Skin epidermis (tissue), 12 donors: ENCODE measurements at regions not wholly inside any gene's neighbourhood (a gene's known extent, or its start where the extent isn't known, plus 50 kb on each side); places are given as distances from the start of the nearest gene placed in this dataset.
"Not testable (repeated sequence)": the region's sequence is repeated elsewhere in the genome, so short reads cannot be mapped to it uniquely, and the experiment has no call there.

Source experiments
- H3K27ac ChIP-seq, 21 experiments: fragments of 200-600 bp; sonication (generic) in 11 of 21; one replicate each; pipeline ENCODE4 v1.5.0; 2020; ENCODE audit warnings: mild to moderate bottlenecking in 3 of 21, inconsistent platforms in 2 of 21, moderate library complexity in 2 of 21
- H3K4me3 ChIP-seq, 7 experiments: fragments of 200-600 bp; sonication (generic) in 2 of 7; one replicate each; pipeline ENCODE4 v1.5.0; 2020; ENCODE audit warnings: inconsistent platforms in 2 of 7, mild to moderate bottlenecking in 2 of 7, moderate library complexity in 1 of 7

DNA sequence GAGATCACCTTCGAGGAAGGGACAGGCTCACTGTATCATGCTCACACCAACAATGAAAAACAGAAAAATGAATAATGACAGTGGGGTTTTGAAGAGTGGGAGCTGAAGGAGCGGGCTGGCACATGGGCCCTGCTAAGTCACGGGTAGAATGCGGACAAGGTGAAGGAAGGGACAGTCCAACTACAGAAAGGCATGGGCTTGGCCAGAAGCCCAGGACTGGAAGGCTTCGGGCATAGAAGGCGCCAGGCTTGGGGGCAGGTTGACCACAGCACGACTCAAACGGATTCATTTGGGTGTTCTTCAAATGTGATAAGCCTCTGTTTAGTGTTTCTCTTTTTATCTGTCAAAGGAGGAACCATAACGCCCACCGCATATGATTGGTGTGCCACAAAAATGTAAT, 509.5 kb downstream of the CCSER2 start:
- H3K27ac ChIP-seq, result no peak overlapping the region
- no peak overlapping the region for H3K4me3 ChIP-seq

DNA sequence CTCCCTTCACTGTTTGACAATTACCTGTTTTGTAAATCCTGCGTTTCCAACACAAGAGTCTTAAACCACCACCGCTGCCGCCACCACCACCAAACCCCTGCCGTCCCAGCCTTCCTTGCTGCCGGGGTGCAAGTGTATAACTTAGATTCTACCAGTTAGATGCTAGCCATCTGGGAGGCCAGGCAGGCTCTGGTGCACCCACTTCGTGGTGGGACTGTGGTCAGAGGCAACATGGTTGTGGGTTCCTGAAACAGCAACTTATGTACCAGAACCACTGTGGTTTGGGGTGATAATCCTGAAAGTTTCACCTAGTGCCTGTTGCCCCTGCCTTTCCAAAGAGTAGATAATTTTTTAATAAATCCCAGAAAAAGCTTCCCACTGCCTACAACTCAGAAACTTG, 510.5 kb downstream of the CCSER2 start:
- H3K27ac ChIP-seq, result no peak overlapping the region
- H3K4me3 ChIP-seq, result no peak overlapping the region

DNA sequence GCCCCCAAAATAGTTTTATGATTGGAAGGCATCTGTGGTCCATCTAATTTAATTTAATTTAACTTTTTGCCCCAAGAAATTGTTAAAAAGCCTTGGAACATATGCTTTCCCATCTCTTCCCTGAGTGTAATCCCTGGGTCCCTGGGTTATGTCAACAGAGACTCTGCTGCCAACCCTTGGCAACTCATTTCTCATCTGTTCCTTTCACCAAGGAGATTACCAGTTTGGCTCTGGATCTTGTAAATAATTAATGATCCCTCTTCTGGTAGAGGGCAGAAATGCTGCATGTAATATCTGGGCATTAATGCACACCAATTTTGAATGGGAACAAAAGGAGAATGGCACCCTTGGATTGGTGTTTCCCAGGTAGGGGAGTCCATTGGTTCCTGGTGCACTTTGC, 514.2 kb downstream of the CCSER2 start:
- Histone ChIP-seq H3K27ac (no peak overlapping the region), H3K4me3 (no peak overlapping the region)

- Histone ChIP-seq H3K4me3 (no peak overlapping the region), H3K27ac (no peak overlapping the region)
These were observed 516.1 kb downstream of the CCSER2 start for GRCh38 chr10:84844461-84844860.

- Histone ChIP-seq H3K4me3 (no peak overlapping the region), H3K27ac (no peak overlapping the region)
These were observed 517.4 kb downstream of the CCSER2 start for GRCh38 chr10:84845628-84846261.

DNA sequence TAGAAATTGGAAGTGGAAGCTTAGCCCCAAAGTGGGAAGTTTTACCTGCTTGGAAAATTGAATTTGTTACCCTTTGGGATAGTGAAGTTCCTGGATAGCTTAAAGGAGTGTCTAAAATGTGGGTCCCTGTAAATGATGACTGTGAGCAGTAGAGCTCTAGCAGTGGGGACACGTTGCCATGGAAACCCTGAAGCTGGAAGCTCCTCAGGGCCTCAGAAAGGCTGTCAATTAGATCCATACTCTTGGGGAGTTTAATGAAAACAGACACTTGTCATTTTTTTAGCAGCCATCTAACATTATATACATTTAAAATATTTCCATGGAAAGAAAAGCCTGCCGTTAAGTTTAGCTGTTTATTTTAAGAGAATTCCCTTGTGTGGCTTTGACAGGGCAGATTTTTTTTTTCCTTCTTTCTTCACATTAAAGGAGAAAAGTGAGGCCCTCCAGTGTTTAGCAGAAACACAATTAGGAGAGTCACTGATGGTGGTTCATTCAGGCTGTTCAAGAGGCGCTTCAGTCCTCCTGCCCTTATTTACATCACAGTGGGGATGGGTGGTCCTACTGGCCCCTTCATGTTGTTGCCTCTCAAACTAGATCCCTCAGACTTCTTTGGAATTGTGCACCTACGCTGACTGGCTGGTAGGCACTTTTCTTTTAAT, 518.4 kb downstream of the CCSER2 start:
- Histone ChIP-seq H3K27ac (no peak overlapping the region), H3K4me3 (no peak overlapping the region)

DNA sequence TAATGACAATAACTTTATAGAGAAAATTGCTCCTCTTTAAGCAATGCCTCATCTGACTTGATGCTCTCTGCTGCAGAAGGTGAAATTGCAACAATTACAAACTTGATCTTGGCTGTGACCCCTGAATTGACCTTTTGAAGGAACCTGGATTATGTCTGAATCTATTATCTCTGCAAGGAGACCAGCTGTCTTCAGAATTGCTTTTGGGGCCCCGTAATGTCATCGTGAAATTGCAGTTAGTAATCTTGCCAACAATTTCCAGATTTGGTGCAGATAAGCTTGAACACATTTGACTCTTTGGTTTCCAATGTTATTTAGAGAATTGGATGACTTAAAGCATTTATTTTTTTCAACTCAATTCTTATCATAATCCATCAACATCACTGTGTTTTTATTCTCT, 520.6 kb downstream of the CCSER2 start:
- Histone ChIP-seq H3K27ac (no peak overlapping the region), H3K4me3 (no peak overlapping the region)

GRCh38 chr10:84850826-84851225, 522.4 kb downstream of the CCSER2 start:
- Histone ChIP-seq H3K27ac (no peak overlapping the region), H3K4me3 (no peak overlapping the region)

DNA sequence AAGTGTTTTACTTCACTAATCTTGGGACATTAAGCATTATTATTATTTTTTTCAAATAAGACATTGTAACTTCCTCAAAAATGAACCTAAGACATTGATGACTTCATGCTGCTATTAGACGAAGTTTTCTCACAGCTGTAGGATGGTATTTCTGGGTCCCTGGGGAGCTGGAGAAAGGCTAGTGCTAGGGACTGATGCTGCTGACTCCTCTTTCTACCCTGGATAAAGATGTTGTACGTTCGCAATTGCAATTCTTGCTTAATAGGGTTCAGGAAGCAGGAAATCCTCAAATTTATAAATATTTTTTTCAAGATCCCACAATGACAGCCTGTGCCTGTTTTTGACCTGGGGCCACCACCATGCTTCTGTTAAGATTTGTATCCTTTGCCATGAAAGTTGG, 526.0 kb downstream of the CCSER2 start:
- Histone ChIP-seq H3K27ac (no peak overlapping the region), H3K4me3 (no peak overlapping the region)

GRCh38 chr10:84860855-84861254, 532.5 kb downstream of the CCSER2 start:
- no peak overlapping the region for H3K27ac ChIP-seq
- no peak overlapping the region for H3K4me3 ChIP-seq

- H3K4me3 ChIP-seq, result no peak overlapping the region
- no peak overlapping the region for H3K27ac ChIP-seq
These were observed 534.2 kb downstream of the CCSER2 start for GRCh38 chr10:84862551-84862950.

DNA sequence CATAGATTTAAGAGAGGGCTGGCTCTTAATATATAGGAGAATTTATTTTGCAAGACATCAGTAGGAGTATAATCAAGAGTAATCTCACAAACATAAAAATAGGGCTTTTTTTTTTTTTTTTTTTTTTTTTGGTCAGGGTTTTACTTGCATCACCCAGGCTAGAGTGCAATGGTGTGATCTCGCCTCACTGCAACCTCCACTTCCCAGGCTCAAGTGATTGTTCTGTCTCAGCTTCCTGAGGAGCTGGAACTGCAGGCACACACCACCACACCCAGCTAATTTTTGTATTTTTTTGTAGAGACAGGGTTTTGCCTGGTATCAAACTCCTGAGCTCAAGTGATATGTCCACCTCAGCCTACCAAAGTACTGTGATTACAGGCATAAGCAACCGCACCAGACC, 535.3 kb downstream of the CCSER2 start:
- H3K27ac ChIP-seq, result no peak overlapping the region
- no peak overlapping the region for H3K4me3 ChIP-seq

- Histone ChIP-seq H3K27ac (no peak overlapping the region), H3K4me3 (no peak overlapping the region)
These were observed 548.0 kb downstream of the CCSER2 start for GRCh38 chr10:84876116-84876999.

GRCh38 chr10:84879991-84880390, 551.6 kb downstream of the CCSER2 start:
- Histone ChIP-seq H3K27ac (no peak overlapping the region), H3K4me3 (no peak overlapping the region)

DNA sequence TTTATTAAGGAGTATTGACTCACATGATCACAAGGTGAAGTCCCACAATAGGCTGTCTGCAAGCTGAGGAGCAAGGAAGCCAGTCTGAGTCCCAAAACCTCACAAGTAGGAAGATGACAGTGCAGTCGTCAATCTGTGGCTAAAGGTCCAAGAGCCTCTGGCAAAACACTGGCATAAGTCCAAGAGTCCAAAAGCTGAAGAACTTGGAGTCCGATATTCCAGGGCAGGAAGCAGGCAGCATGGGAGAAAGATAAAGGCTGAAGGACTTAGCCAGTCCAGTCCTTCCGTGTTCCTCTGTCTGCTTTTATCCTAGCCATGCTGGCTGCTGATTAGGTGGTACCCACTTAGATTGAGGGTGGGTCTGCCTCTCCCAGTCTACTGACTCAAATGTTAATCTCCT, 553.3 kb downstream of the CCSER2 start:
- not testable (repeated sequence) for H3K4me3 ChIP-seq

DNA sequence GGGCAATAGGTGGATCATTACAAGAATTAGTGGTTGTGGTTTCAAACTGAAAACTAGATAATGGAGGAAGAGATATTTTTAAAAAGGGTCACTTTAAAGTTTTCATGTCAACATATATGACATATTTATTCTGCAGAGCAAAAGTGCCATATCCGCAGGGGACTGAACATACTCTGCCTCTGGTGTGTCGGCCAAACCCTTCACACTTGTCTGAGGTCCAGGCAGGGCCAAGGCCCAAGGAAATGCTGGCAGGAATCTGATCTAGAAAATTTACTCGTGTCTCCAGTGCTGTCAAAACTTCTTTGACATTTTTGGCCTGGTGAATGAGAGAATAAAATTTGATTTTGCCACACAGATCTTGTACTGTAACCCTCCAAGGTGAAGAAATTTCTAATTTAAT, 562.3 kb downstream of the CCSER2 start:
- Histone ChIP-seq H3K27ac (no peak overlapping the region), H3K4me3 (no peak overlapping the region)

More for the DNA sequence above, 553.3 kb downstream of the CCSER2 start:
- H3K27ac ChIP-seq, result not testable (repeated sequence)

GRCh38 chr10:84891631-84892030, 563.2 kb downstream of the CCSER2 start:
- H3K27ac ChIP-seq, result no peak overlapping the region
- H3K4me3 ChIP-seq, result no peak overlapping the region

GRCh38 chr10:84895541-84895940, 567.2 kb downstream of the CCSER2 start:
- no peak overlapping the region for H3K27ac ChIP-seq

DNA sequence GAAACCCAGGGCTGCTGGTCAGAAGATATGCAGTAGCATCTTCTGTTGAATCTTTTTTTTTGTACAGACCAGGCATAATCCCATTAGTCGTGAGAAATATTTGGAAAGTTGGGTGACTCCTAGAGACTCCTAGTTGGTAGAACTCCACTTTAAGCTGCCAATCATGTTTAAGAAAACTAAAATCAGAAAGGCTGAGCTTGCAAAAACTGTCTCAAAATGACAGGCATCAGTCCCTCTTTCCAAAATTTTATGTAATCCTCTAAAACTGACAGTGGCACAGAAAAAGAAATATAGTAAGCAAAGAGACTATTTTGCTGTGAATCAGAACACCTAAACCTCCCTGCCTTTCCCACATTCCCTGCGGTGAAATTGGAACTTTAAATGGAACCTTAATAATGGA, 568.5 kb downstream of the CCSER2 start:
- no peak overlapping the region for H3K4me3 ChIP-seq
- H3K27ac ChIP-seq, result no peak overlapping the region

More at GRCh38 chr10:84895541-84895940, 567.2 kb downstream of the CCSER2 start:
- no peak overlapping the region for H3K4me3 ChIP-seq

DNA sequence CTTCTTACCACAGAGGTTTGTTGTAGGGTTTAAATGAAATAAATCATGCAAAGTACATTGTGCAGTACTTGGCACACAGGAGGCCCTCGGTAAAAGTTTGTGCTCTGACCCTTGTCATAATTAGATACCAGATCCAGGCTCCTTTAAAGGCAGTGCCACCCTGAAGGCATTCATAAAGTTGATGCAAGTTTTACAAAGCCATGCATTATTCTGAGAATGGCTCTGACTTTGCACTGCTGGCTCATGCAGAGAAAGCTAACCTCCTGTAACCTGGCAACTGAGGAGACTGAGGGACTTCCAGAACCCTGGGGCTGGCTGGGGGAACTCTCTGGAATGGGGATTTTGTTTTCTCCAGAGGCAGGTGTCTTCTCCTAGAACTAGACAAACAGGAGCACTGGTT, 570.9 kb downstream of the CCSER2 start:
- Histone ChIP-seq H3K4me3 (no peak overlapping the region), H3K27ac (no peak overlapping the region)

DNA sequence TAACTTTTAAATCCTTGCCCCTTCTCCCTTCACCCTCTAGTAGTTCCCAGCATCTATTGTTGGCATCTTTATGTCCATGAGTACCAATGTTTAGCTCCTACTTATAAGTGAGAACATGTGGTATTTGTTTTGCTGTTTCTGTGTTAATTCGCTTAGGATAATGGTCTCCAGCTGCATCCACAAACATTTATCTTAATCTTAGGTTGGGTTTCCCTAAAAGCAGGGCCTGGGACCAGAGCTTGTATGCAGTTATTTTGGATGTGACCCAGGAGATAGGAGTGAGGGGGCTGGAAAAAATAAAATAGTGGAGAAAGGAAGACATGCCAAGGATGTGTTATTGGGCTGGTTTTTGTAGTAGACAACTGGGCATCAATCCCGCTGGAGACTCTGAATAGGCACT, 571.8 kb downstream of the CCSER2 start:
- Histone ChIP-seq H3K4me3 (no peak overlapping the region), H3K27ac (no peak overlapping the region)
